IPS DF 6.9 (cell line): ENCODE measurements at regions not wholly inside any gene's neighbourhood (a gene's known extent, or its start where the extent isn't known, plus 50 kb on each side); places are given as distances from the start of the nearest gene placed in this dataset.

Source experiments
- DNase-seq: peaks from one replicate; pipeline ENCODE4 v3.0.0-alpha.2; 2013; ENCODE audit warnings: low read depth, low spot score
- H3K27ac ChIP-seq: one replicate; pipeline ENCODE4 v1.5.1; 2013; ENCODE audit warnings: low read length, control low read depth
- H3K27me3 ChIP-seq: 2 replicates; pipeline ENCODE4 v1.6.1; 2013; ENCODE audit warnings: mild to moderate bottlenecking, low read length; ENCODE audit not compliant: control insufficient read depth, insufficient read depth
- H3K36me3 ChIP-seq: 2 replicates; pipeline ENCODE4 v1.6.1; 2013; ENCODE audit warnings: low read length; ENCODE audit not compliant: control insufficient read depth, insufficient read depth
- H3K4me1 ChIP-seq: 2 replicates; pipeline ENCODE4 v1.6.1; 2013; ENCODE audit warnings: low read length; ENCODE audit not compliant: control insufficient read depth, insufficient read depth
- H3K4me3 ChIP-seq: 2 replicates; pipeline ENCODE4 v1.5.1; 2013; ENCODE audit warnings: mild to moderate bottlenecking, low read length
- H3K9me3 ChIP-seq: 2 replicates; pipeline ENCODE4 v1.6.1; 2013; ENCODE audit warnings: low read length, inconsistent platforms; ENCODE audit not compliant: control insufficient read depth, insufficient read depth
- whole genome bisulfite sequencing: extraction: QIAGEN DNeasy Blood & Tissue Kit; methylation state at CpG from one replicate; pipeline ENCODE4 v1.1.7; 2013; ENCODE audit warnings: mixed read lengths, missing lambda C conversion rate; ENCODE audit not compliant: insufficient read length, insufficient coverage; 5-methylcytosine and 5-hydroxymethylcytosine counted together

DNA sequence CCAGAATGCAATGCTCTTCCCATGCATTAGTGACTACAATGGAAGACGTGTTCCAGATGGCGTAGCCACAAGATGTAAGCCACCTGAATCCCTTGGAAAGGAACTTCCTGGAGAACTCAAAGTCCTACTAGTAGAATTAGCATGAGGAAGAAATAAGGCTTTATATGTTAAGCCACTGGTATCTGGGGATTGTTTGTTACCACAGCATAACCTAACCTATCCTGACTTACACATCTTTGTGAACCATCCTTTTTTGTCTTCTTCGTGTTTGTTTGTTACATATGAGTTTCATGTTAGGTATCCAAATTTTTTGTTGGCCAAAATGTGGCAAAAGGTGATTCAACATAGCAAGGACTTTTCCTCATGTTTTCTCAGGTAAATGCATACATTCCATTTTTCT lies 188.9 kb downstream of the C1D start:
- Histone ChIP-seq H3K36me3 (no peaks in the 10 kb centered on the region), H3K27me3 (no peaks in the 10 kb centered on the region), H3K27ac (no peak overlapping the region), H3K9me3 (no peaks in the 10 kb centered on the region), H3K4me1 (no peaks in the 10 kb centered on the region), H3K4me3 (no peak overlapping the region)
- no peak for DNase-seq
- WGBS, result no CpG with 5 or more reads among the region's 3 CpGs

DNA sequence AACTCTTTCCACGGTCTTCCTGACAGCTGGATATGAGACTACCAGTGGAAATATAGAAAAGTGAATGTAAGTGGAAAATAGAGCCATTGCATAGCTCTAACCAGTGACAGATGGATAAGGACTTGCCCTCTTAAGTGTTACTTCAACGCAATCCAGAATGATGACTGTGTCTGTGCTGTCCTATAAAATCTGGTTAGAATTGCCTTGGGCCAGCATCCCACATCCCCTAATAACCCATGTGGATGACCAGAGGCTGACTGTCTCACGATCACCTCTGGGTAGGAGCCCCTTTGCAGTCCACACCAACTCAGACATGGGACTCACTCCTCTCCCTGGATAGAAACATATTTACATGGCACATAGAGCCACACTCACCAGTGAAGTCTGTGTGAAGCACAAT lies 186.6 kb downstream of the C1D start:
- Histone ChIP-seq H3K27ac (no peak overlapping the region), H3K4me3 (no peak overlapping the region), H3K36me3 (no peaks in the 10 kb centered on the region), H3K9me3 (no peaks in the 10 kb centered on the region), H3K4me1 (no peaks in the 10 kb centered on the region), H3K27me3 (no peaks in the 10 kb centered on the region)
- DNase-seq, result no peak
- WGBS, result no CpG with 5 or more reads among the region's 3 CpGs

DNA sequence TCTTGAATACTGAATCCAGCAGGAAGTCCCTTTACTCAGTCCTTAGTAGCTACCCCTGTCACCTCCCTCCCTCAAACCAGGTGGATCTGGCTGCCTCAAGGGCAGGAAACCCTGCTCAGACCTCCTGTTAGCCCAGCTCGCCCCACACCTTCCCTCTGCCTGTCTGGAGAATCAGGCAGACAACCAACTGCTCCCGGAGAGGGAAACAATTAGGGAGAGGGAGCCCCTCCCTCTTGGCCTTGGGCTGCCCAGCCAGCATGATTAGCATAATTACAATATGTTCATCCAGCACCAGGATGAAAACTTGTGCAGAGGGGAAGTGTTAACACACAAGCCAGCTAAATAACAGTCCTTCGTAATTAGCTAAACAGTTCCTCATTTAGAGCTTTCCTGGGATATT lies 185.5 kb downstream of the C1D start:
- DNase-seq, result no peak
- Histone ChIP-seq H3K9me3 (no peaks in the 10 kb centered on the region), H3K36me3 (no peaks in the 10 kb centered on the region), H3K27ac (no peak overlapping the region), H3K4me3 (no peak overlapping the region), H3K4me1 (no peaks in the 10 kb centered on the region), H3K27me3 (no peaks in the 10 kb centered on the region)
- no CpG with 5 or more reads among the region's 3 CpGs for WGBS

DNA sequence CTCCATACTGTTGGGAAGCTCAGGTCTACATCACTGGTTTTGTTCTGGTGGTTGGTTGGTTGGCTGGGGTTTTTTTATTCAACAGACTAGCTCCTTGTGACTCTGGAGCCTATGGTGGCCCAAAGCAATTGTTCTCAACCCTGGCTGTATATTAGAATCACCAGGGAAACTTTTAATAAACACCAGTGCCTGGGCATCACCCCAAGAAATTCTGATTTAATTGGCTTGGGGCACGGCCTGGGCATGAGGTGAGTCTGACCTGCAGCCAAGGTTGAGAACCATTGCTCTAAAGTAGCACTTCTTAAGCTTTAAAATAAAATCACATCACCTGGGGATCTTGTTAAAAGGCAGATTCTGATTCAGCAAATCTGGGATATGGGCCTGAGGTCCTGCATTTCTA lies 184.1 kb downstream of the C1D start:
- no CpG with 5 or more reads among the region's 1 CpG for WGBS
- Histone ChIP-seq H3K27me3 (no peaks in the 10 kb centered on the region), H3K9me3 (no peaks in the 10 kb centered on the region), H3K4me3 (no peak overlapping the region), H3K36me3 (no peaks in the 10 kb centered on the region), H3K27ac (no peak overlapping the region), H3K4me1 (no peaks in the 10 kb centered on the region)
- DNase-seq, result no peak

GRCh38 chr2:67879586-67880290 lies 183.1 kb downstream of the C1D start:
- H3K36me3 ChIP-seq, result no peaks in the 10 kb centered on the region

DNA sequence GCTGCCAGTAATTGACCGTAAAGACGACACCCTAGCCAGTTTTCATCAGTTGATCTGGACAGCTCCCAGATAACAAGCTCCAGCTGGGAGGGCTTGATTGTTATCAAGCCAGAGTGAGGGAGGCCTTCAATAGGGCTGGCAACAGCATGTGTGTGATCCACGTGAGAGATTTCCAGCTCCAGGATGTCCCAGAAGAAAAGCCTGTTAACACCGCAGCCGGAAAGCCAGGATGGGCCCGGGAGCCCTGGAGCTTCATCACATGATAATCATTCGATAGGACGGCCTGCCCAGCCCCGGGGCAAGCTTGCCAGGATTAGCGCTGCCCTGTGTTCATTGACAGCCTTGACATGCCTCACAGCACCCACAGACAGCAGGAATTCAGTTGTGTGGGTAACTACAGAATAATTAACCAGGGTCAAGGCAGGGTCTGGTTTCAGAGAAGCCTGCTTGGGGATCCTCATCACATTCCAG lies 182.5 kb downstream of the C1D start:
- Histone ChIP-seq H3K4me3 (no peak overlapping the region), H3K36me3 (no peaks in the 10 kb centered on the region), H3K27me3 (no peaks in the 10 kb centered on the region), H3K4me1 (no peaks in the 10 kb centered on the region), H3K27ac (no peak overlapping the region), H3K9me3 (no peaks in the 10 kb centered on the region)
- no CpG with 5 or more reads among the region's 10 CpGs for WGBS
- no peak for DNase-seq

More at GRCh38 chr2:67879586-67880290, 183.1 kb downstream of the C1D start:
- H3K27me3 ChIP-seq, result no peaks in the 10 kb centered on the region
- H3K27ac ChIP-seq, result no peak overlapping the region
- no CpG with 5 or more reads among the region's 4 CpGs for WGBS
- H3K4me1 ChIP-seq, result no peaks in the 10 kb centered on the region
- H3K9me3 ChIP-seq, result no peaks in the 10 kb centered on the region
- no peak overlapping the region for H3K4me3 ChIP-seq
- DNase-seq, result no peak

DNA sequence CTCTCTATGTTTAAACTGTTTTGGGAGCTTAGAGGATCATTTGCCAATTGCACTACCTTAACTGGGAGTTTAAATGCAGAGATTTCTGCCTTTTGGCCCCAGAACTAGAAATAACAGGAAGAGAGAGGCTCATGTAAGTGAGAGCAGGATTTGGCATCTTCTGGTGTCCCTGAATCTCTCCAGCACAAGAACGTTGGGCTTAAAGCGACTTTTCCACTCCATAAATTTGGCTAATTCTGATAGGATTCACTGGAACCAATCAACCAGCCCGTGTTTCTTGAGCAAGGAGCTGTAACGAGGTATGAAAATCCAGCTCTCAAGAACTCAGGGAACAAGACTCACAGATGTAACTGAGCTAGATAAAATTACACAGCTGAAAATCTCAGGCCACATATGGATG lies 181.0 kb downstream of the C1D start:
- Histone ChIP-seq H3K4me1 (no peaks in the 10 kb centered on the region), H3K4me3 (no peak overlapping the region), H3K27me3 (no peaks in the 10 kb centered on the region), H3K27ac (no peak overlapping the region), H3K36me3 (no peaks in the 10 kb centered on the region), H3K9me3 (no peaks in the 10 kb centered on the region)
- WGBS, result no CpG with 5 or more reads among the region's 4 CpGs
- DNase-seq, result no peak

DNA sequence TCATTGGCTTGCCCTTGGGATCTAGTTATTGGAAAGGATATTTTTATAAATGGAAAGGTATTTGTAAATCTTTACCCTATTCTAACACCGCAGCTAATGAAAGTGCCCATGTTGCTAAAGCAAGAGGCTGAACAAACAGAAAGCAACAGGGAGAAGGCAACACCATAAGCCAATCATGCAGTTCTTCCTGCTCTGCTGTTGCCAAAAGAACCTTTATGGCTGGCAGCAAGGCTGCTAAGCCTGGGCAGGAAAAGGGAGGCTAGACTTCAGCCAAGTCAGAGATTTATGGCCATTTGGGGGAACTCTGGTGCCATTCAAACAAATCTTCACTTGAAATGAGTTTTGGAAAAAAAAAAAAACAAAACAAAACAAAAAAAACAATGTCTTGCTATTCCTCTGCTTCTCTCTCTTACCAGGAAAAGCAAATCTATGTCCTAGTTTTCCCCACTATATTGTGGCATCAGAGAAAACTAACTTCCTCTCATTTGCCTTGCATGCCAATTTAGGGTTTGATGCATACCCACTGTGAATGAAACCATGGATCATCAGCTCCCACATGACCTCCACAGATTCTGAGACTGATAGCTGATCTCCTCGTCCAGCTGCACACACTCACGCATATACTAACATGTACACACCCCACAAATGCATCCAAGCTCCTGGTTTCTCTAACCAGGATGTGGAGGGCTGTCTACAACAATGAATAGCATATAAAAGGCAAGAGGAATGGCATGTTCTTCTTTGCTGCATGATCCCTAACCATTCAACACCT lies 179.3 kb downstream of the C1D start:
- no CpG with 5 or more reads among the region's 3 CpGs for WGBS
- Histone ChIP-seq H3K4me1 (no peaks in the 10 kb centered on the region), H3K36me3 (no peaks in the 10 kb centered on the region), H3K4me3 (no peak overlapping the region), H3K27ac (no peak overlapping the region), H3K9me3 (no peaks in the 10 kb centered on the region), H3K27me3 (no peaks in the 10 kb centered on the region)
- no peak for DNase-seq

DNA sequence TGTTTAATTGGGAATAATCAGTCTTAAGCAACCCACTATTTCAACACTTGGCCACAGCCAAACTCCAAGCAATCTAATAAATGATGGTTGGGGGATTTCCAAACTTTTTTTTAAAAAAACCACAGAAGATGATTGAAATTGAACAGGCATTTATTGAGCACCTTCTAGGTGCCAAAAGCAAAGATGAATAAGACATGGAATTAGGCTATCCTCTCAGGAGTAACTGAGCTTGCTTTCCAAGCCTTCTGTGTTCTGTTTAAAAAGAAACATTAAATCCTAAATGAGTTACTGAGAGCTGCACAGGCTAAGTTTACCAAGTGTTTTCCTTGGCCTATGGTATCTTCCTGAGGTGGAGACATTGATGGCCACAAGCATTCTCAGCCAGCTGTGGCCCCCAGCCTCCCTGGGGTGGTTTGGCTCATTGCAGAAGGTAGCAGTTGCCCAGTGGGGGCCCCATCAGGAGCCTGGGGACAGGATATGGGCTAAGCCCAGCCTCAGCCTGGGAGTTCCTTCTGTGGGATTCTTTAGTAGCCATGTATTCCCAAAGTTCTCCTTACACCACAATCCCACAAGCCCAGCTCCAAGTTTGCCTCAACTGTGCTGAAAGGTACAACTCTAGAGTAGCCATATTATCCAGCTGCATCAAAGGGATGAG lies 174.3 kb downstream of the C1D start:
- Histone ChIP-seq H3K4me1 (no peaks in the 10 kb centered on the region), H3K4me3 (no peak overlapping the region), H3K36me3 (no peaks in the 10 kb centered on the region)

DNA sequence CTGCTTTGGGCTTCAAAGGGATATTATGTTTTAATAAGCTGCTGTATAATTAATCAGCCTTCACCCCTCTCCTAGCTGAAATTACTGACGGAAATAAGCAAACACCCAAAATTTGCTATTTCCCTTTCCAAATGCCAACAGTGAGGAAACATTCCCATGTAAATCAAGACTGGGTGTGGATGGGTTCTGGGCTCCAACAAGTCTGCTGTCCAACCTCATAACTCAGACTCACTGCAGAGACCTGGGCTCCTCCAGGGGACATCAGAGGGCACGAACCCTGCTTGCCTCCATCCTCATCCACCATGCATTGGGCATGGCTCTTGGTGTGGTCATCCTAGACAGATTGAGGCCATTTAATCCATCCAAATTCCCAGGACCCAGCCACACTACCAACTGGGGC lies 173.7 kb downstream of the C1D start:
- no CpG with 5 or more reads among the region's 2 CpGs for WGBS

More for the DNA sequence above, 174.3 kb downstream of the C1D start:
- H3K27ac ChIP-seq, result no peak overlapping the region
- no peaks in the 10 kb centered on the region for H3K27me3 ChIP-seq
- no peaks in the 10 kb centered on the region for H3K9me3 ChIP-seq
- no peak for DNase-seq

More for the DNA sequence above, 173.7 kb downstream of the C1D start:
- no peaks in the 10 kb centered on the region for H3K9me3 ChIP-seq
- H3K4me3 ChIP-seq, result no peak overlapping the region
- H3K4me1 ChIP-seq, result no peaks in the 10 kb centered on the region
- DNase-seq, result no peak
- H3K27me3 ChIP-seq, result no peaks in the 10 kb centered on the region
- no peaks in the 10 kb centered on the region for H3K36me3 ChIP-seq
- H3K27ac ChIP-seq, result no peak overlapping the region
